Natural killer cell treated with Interleukin-12 subunit alpha and Interleukin-12 subunit beta and Interleukin-15 and Interleukin-18, amount 100 ng/mL, for 72 hours (primary cell): ENCODE measurements at regions not wholly inside any gene's neighbourhood (a gene's known extent, or its start where the extent isn't known, plus 50 kb on each side); places are given as distances from the start of the nearest gene placed in this dataset.
"Not testable (repeated sequence)": the region's sequence is repeated elsewhere in the genome, so short reads cannot be mapped to it uniquely, and the experiment has no call there.

ENCODE experiments used
- ATAC-seq, 2 donors: fragments of 150-1000 bp; cut with Tn5 transposase in 1 of 2; sonication (Bioruptor Pico), chemical (Tn5 transposase) in 1 of 2; 2 replicates each; pipeline ENCODE4 v1.10.0; 2021
- DNase-seq: peaks from one replicate; pipeline ENCODE4 v3.0.0; 2022; ENCODE audit warnings: low spot score
- H3K27ac Mint-ChIP-seq, 2 donors: 1 replicate in 1 of 2; 2 replicates in 1 of 2; pipeline ENCODE4 v1.8.0; 2022; ENCODE audit warnings: mixed read lengths in 2 of 2, mild to moderate bottlenecking in 1 of 2, moderate library complexity in 1 of 2
- H3K27me3 Mint-ChIP-seq, 2 donors: 1 replicate in 1 of 2; 2 replicates in 1 of 2; pipeline ENCODE4 v1.8.0; 2022; ENCODE audit warnings: mixed read lengths in 2 of 2
- H3K36me3 Mint-ChIP-seq: one replicate; pipeline ENCODE4 v1.8.0; 2022; ENCODE audit warnings: mixed read lengths
- H3K4me1 Mint-ChIP-seq, 2 donors: 1 replicate in 1 of 2; 2 replicates in 1 of 2; pipeline ENCODE4 v1.8.0; 2022; ENCODE audit warnings: low read depth in 2 of 2, mixed read lengths in 2 of 2, mild to moderate bottlenecking in 1 of 2
- H3K4me3 Mint-ChIP-seq: one replicate; pipeline ENCODE4 v1.8.0; 2022; ENCODE audit warnings: mixed read lengths
- H3K9me3 Mint-ChIP-seq: 2 replicates; pipeline ENCODE4 v1.8.0; 2022; ENCODE audit warnings: mixed read lengths

DNA sequence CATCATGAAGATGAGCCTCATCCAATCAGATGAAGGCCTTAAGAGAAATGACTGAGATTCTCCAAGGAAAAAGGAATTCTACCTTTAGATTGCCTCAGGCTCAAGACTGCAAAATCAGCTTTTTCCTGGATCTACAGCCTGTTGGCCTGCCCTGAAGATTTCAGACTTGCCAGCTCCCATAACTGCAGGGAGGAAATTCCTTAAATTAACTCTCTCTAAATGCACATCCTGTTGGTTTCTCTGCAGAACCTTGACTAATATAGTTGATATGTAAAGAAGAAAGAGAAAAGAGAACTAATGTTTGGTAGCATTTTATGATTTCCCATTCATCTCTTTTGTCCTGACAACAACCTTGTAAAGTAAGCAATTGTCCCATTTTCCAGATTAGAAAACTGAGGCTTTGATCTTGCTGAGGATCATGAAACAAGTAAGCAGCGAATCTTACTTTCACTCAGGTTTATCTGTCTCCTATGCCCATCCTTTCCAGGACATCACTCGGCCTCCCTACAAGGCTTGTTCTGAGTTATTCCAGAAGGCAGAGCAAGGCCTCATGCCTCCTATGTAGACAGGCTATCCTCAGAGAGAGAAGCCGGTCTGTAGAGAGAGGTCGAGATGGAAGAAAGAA lies 115.0 kb upstream of the LDB2 start:
- Mint-ChIP-seq H3K9me3 (no peaks in the 10 kb centered on the region), H3K4me3 (no peak overlapping the region), H3K36me3 (no peaks in the 10 kb centered on the region), H3K4me1 (no peaks in the 10 kb centered on the region), H3K27me3 (peaks cover 0 to 8% of the 10 kb centered on the region in 2 donors), H3K27ac (no peak overlapping the region)
- ATAC-seq (no peak), DNase-seq (no peak)

DNA sequence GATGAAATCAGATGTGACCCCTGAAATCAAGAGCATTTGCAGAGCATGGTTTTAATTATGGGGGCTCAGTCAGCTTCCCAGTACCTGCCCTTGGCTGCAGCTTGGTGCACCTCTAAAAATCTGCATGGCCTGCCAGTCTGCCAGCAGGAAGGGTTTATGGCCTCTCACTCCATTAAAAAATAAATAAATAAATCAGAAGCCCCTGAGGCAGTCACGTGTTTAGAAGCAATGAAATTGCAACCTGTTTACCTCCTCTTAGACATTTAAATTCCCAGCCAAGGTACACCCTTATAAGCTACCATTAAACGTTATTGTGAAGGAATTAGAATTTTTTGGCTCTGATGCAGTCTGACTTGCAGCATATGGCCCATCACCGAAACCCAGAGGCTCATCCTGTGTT lies 114.0 kb upstream of the LDB2 start:
- Mint-ChIP-seq H3K36me3 (no peaks in the 10 kb centered on the region), H3K27ac (no peak overlapping the region), H3K4me1 (no peaks in the 10 kb centered on the region), H3K27me3 (peaks cover 0 to 5% of the 10 kb centered on the region in 2 donors), H3K4me3 (no peak overlapping the region), H3K9me3 (no peaks in the 10 kb centered on the region)
- ATAC-seq (no peak), DNase-seq (no peak)

DNA sequence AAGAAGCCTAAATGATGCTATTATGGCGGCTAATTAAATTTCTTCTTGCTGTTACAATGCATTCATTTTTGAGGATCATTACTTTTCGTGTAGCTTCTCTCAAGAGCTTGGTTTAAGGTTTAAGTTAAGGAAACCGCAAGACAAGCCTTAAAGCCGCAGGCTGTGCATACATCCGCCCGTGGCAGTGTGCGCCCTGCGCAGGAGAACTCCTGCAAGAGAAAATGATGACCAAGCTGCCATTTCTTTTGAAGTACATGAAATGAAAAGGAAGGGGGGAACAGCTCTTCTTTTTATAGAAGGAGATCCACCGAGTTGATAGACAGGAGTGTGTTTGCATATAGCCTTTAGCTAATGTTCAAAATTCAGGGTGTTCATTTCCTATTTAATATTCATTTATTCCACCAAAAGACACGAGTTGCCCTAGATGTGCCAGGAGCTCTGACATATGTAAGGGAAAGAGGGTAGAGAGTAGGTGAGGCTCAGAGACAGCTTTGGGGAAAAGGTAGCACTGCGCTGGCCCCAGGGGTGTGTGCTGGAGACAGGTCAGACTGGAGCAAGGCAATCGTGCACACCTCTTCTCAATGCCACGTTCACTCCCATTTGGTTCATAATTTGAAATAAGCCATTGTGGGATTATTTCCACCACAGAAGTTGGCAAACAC lies 112.1 kb upstream of the LDB2 start:
- H3K4me1 Mint-ChIP-seq, result no peaks in the 10 kb centered on the region
- ATAC-seq, result no peak
- no peak overlapping the region for H3K4me3 Mint-ChIP-seq
- H3K36me3 Mint-ChIP-seq, result no peaks in the 10 kb centered on the region
- no peak for DNase-seq
- H3K27ac Mint-ChIP-seq, result no peak overlapping the region
- H3K27me3 Mint-ChIP-seq, result peaks cover 0 to 5% of the 10 kb centered on the region in 2 donors
- no peaks in the 10 kb centered on the region for H3K9me3 Mint-ChIP-seq

DNA sequence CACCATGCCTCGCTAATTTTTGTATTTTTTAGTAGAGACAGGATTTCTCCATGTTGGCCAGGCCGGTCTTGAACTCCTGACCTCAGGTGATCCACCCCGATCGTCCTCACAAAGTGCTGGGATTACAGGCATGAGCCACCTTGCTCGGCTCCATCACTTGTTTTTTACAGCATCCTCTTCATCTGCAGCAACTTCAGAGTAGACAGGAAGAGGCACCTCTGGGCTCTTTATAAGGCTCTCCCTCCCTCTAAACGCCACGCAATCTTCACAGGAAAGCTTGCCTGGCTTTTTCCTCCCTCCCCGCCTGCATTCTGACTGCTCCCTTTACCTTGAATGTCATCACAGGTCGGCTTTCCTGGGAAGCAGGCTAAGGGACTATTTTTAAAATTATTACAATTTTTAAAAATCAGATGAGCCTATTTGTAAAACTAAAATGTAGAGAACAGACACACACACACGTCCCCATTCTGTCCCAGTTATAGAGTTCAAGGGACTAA lies 111.5 kb upstream of the LDB2 start:
- Mint-ChIP-seq H3K27me3 (peaks cover 0 to 5% of the 10 kb centered on the region in 2 donors), H3K9me3 (no peaks in the 10 kb centered on the region), H3K27ac (no peak overlapping the region), H3K36me3 (no peaks in the 10 kb centered on the region), H3K4me3 (no peak overlapping the region), H3K4me1 (no peaks in the 10 kb centered on the region)
- DNase-seq (no peak), ATAC-seq (no peak)

DNA sequence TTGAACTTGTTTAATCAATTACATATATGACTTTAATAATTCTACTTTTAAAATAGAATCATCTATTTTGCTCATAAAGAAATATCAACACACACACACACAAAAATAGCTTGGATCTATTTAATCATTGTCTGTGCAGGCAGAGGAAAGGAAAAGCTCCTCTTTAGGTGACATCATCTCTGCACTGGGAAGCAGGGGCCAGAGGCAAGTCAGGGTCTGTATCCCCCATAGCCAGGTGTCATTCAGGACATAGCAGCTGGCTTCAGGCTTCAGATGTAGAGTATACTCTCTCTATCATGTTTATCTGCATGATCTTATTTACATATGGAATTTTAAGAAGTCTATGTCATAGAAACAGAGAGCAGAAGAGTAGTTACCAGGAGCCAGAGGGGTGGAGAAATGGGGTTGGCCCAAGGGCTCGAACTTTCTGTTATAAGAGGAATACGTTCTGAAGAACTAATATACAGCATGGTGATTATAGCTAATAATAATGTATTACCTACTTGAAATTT lies 110.4 kb upstream of the LDB2 start:
- no peak for ATAC-seq
- Mint-ChIP-seq H3K4me1 (no peaks in the 10 kb centered on the region), H3K9me3 (no peaks in the 10 kb centered on the region), H3K36me3 (no peaks in the 10 kb centered on the region), H3K27me3 (peaks cover 0 to 7% of the 10 kb centered on the region in 2 donors), H3K27ac (no peak overlapping the region), H3K4me3 (no peak overlapping the region)
- no peak for DNase-seq

DNA sequence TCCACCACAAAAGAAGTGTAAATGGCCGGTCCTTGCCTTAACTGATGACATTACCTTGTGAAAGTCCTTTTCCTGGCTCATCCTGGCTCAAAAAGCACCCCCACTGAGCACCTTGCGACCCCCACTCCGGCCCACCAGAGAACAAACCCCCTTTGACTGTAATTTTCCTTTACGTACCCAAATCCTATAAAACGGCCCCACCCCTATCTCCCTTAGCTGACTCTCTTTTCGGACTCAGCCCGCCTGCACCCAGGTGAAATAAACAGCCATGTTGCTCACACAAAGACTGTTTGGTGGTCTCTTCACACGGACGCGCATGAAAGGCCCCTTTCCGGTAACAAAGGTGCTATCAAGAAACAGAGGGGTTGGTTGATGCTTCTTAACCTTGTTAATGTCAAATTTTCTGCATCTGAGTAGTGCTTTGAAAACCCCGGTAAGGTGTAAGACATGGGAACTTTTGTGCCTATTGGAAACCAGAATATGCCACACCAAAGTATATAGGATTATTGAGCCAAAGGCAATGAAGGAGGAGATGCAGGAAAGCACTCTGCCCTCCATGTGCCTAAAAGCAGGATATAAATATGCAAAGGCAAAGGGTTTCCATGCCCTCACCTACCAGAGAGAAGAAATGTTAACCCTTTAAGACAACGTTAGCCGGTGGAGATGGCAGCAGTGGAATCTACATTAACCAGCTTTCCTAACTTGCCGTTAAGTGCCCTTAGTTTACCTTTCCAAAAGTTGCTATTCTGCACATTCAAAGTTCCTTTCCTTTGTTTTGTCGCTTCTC lies 105.4 kb upstream of the LDB2 start:
- not testable (repeated sequence) for H3K4me3 Mint-ChIP-seq, H3K27me3 Mint-ChIP-seq, DNase-seq, ATAC-seq, H3K4me1 Mint-ChIP-seq, H3K27ac Mint-ChIP-seq, H3K9me3 Mint-ChIP-seq, H3K36me3 Mint-ChIP-seq

DNA sequence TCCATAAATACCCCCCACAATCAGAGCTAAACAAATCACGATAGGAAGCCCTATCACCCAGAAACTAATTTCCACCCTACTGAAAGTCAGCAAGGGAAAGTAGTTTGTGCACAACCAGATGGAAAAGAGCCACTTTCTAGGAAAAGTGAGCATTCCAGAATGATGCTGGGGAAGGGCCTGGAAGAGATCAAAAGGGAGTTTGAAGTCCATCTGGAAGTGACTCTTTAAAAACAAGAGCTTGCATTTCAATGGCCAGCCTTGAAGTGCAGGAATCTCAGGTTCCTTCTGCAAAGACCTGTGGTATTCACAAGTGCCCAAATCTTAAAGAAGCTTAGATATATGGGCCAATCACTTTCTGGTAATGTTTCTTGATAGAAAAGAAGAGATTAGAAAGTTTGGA lies 97.0 kb upstream of the LDB2 start:
- no peak for DNase-seq
- no peak overlapping the region for H3K27ac Mint-ChIP-seq
- no peak overlapping the region for H3K4me3 Mint-ChIP-seq
- H3K27me3 Mint-ChIP-seq, result peaks cover 0 to 6% of the 10 kb centered on the region in 2 donors
- ATAC-seq, result no peak
- no peaks in the 10 kb centered on the region for H3K9me3 Mint-ChIP-seq
- H3K36me3 Mint-ChIP-seq, result no peaks in the 10 kb centered on the region
- no peaks in the 10 kb centered on the region for H3K4me1 Mint-ChIP-seq

DNA sequence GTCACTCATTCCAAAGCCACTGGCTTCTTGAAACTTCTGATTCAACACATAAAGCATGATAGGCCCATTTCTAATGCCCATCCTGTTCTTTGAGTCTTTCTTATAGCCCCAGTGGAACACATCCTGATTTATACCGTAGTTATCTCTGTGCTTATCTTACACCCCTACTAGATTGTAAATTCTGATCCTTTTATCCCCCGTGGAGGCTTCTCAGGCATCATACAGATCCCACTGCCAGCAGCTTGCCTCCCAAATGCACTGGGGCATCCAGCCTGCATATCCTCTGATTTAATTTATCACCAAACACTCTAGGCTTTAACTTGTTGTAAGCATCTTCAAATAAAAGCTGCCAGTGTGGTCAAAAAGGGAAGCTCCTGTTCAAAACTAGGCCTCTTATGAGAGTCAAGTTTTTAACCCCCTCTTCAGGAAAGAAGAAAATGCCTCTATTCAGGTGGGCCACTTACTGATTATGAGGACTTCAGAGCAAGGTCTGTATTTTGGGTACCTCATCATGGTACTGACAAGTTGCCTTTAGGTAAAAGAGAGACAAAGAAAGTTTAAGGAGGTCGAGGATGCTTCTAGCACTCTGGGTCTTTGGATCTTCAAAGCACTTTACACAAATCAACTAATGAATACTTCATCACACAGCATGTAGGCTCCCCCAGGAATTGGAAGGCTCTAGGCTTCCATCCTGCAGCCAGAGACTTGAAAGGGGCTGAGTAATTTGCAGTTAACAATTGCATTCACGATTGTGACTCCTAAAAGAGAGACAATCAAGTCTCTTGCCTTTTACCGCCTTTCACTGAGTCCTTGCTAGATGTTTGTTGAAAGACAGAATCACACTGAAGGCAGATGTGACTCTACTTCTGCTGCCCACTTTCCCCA lies 95.8 kb upstream of the LDB2 start:
- H3K27me3 Mint-ChIP-seq, result peaks cover 3 to 6% of the 10 kb centered on the region in 2 donors
- H3K9me3 Mint-ChIP-seq, result no peaks in the 10 kb centered on the region
- ATAC-seq (peak in 1 of 2 donors; percentile 43), DNase-seq (no peak)
- no peak overlapping the region for H3K27ac Mint-ChIP-seq
- H3K4me1 Mint-ChIP-seq, result no peaks in the 10 kb centered on the region
- no peak overlapping the region for H3K4me3 Mint-ChIP-seq
- H3K36me3 Mint-ChIP-seq, result no peaks in the 10 kb centered on the region

DNA sequence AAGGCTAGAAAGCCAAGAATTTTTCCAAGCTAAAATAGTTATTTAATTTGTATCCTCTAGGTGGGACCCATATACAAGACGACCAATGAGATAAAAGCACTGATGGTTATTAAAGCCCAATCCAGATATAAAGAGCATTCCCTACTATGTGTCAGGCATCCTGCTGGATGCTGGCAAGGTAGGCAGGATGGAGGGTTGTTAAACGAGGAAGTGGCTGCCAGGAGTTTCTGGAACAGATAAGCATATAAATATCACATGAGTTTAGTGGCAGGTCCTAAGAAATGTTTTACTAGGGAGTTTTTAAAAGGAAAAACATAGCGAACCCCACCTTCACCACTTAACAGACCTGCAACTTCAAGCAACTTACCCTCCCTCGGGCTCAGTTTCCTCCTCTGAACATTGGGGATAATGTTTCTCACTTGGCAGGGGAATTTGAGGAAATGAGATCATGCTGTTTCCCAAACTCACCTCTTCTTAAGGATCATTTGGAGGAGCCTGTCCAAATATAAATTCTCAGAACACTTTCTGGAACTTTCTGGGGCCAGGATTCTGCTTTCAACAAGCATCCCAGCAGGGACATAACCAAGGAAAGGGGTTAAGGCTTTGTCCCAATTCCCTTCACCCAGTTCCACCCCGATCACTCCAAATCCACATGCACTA lies 94.3 kb upstream of the LDB2 start:
- DNase-seq (no peak), ATAC-seq (no peak)
- Mint-ChIP-seq H3K4me3 (no peak overlapping the region), H3K4me1 (no peaks in the 10 kb centered on the region), H3K9me3 (no peaks in the 10 kb centered on the region), H3K36me3 (no peaks in the 10 kb centered on the region), H3K27me3 (peaks cover 5 to 6% of the 10 kb centered on the region in 2 donors), H3K27ac (no peak overlapping the region)

DNA sequence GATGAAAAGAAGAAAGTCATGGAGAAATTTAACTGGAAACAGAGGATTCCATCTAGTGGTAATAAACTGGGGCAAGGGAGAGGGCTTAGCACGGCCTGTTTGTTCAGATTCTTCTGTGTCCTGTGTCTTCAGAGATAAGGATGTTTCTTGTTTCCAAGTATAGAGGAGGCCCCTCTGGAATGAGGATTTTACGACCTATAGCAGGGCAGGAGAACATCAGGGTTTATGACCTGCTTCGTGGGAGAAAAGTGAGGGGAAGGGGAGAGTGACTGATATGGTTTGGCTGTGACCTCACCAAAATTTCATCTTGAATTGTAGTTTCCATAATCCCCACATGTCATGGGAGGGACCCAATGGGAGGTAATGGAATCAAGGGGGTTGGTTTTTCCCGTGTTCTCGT lies 93.0 kb upstream of the LDB2 start:
- Mint-ChIP-seq H3K27me3 (peaks cover 5 to 6% of the 10 kb centered on the region in 2 donors), H3K36me3 (no peaks in the 10 kb centered on the region)

DNA sequence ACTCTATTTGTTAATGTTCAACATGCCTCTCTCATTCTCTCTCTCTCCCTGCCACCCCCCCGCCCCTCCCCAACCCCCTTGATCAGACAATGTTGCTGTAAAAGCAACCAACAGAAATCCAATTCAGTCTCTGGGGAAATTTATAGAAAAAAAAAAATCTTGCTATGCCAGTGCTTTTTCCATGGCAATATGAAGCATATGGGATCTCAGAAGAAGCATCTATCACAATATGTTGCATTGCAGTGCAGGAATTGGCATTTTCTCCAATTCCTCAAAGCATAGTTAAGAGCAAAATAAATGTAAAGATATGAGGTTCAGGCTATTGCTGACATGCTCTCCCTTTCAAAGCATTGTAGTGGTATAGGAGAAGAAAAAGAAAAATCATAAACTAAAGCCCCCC lies 90.9 kb upstream of the LDB2 start:
- H3K36me3 Mint-ChIP-seq, result no peaks in the 10 kb centered on the region
- DNase-seq, result no peak
- ATAC-seq, result no peak
- no peak overlapping the region for H3K4me3 Mint-ChIP-seq
- H3K9me3 Mint-ChIP-seq, result no peaks in the 10 kb centered on the region
- H3K27ac Mint-ChIP-seq, result no peak overlapping the region
- H3K27me3 Mint-ChIP-seq, result peaks cover 5 to 6% of the 10 kb centered on the region in 2 donors
- H3K4me1 Mint-ChIP-seq, result no peaks in the 10 kb centered on the region

More for the DNA sequence above, 93.0 kb upstream of the LDB2 start:
- no peak overlapping the region for H3K27ac Mint-ChIP-seq
- H3K4me1 Mint-ChIP-seq, result no peaks in the 10 kb centered on the region
- no peak overlapping the region for H3K4me3 Mint-ChIP-seq
- ATAC-seq, result no peak
- DNase-seq, result no peak
- H3K9me3 Mint-ChIP-seq, result no peaks in the 10 kb centered on the region

DNA sequence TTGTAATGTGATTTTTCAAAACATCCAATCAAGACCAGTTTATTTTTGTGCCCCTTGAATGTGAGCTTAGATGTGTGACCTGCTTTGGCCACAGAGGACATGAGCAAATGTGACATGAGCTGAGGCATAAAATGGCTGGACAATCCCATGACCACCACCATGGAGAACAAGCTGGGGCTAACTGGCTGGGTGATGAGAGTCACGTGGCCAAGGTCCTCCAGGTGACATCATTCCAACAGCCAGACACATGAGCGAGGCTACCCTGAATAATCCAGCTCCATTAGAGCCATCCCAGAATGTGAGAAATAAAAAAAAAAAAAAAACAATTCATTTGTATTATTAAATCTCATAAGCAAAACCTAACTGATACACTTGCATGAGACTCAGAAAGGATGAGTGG lies 90.4 kb upstream of the LDB2 start:
- DNase-seq (no peak), ATAC-seq (no peak)
- H3K4me1 Mint-ChIP-seq, result no peaks in the 10 kb centered on the region
- peaks cover 5 to 6% of the 10 kb centered on the region in 2 donors for H3K27me3 Mint-ChIP-seq
- no peaks in the 10 kb centered on the region for H3K36me3 Mint-ChIP-seq
- H3K27ac Mint-ChIP-seq, result no peak overlapping the region
- H3K9me3 Mint-ChIP-seq, result no peaks in the 10 kb centered on the region
- no peak overlapping the region for H3K4me3 Mint-ChIP-seq

DNA sequence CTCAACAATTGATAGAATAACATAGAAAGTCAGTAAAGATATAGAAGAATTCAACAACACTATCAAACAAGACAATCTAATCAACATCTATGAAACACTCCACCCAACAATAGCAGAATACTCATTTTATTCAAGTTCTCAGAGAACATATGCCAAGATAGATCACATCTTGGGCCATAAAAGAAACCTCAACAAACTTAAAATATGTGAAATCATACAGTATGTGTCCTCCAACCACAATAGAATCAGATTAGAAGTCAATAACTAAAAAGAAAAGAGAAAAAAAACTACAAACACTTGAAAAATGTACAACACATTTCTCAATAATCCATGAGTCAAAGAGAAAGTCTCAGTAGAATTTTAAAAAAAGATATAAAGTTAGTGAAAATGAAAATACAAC lies 78.6 kb upstream of the LDB2 start:
- Mint-ChIP-seq H3K36me3 (no peaks in the 10 kb centered on the region), H3K4me1 (no peaks in the 10 kb centered on the region), H3K4me3 (no peak overlapping the region), H3K9me3 (no peaks in the 10 kb centered on the region), H3K27ac (no peak overlapping the region), H3K27me3 (peaks cover 16 to 19% of the 10 kb centered on the region in 2 donors)
- DNase-seq (no peak), ATAC-seq (no peak)
